Neural cell (in vitro differentiated cells): ENCODE measurements at regions not wholly inside any gene's neighbourhood (a gene's known extent, or its start where the extent isn't known, plus 50 kb on each side); places are given as distances from the start of the nearest gene placed in this dataset.

Source experiments
- H2AFZ ChIP-seq: fragments of 200-600, 300-800 bp; sonication (generic), shearing (Covaris generic); 2 replicates; pipeline ENCODE4 v1.6.0; 2014; ENCODE audit warnings: low read depth, mild to moderate bottlenecking, antibody characterized with exemption, low read length, moderate library complexity
- H3F3A ChIP-seq: fragments of 200-600 bp; shearing (Covaris generic); 2 replicates; pipeline ENCODE4 v1.6.1; 2016; ENCODE audit warnings: mild to moderate bottlenecking, moderate library complexity, mixed read lengths, antibody characterized with exemption, low read length; ENCODE audit not compliant: insufficient read depth, poor library complexity, severe bottlenecking
- H3K27ac ChIP-seq: fragments of 200-600, 300-800 bp; sonication (generic), shearing (Covaris generic); 2 replicates; pipeline ENCODE4 v1.5.1; 2014; ENCODE audit warnings: mild to moderate bottlenecking, low read length, moderate library complexity
- H3K27me3 ChIP-seq: fragments of 300-800, 200-600 bp; sonication (generic), shearing (Covaris generic); 2 replicates; pipeline ENCODE4 v1.6.0; 2014; ENCODE audit warnings: mild to moderate bottlenecking, low read depth, low read length, moderate library complexity; ENCODE audit not compliant: insufficient read depth
- H3K36me3 ChIP-seq: fragments of 300-800, 200-600 bp; sonication (generic), shearing (Covaris generic); 2 replicates; pipeline ENCODE4 v1.5.1; 2014; ENCODE audit warnings: mild to moderate bottlenecking, antibody characterized with exemption, low read length, moderate library complexity; ENCODE audit not compliant: insufficient read depth
- H3K4me2 ChIP-seq: fragments of 300-800, 200-600 bp; sonication (generic), shearing (Covaris generic); 2 replicates; pipeline ENCODE4 v1.6.0; 2014; ENCODE audit warnings: mild to moderate bottlenecking, low read length
- H3K4me3 ChIP-seq: fragments of 300-800, 200-600 bp; sonication (generic), shearing (Covaris generic); 2 replicates; pipeline ENCODE4 v1.5.1; 2014; ENCODE audit warnings: mild to moderate bottlenecking, low read length, moderate library complexity
- H3K79me2 ChIP-seq: fragments of 200-600 bp; shearing (Covaris generic); replicated peaks from 2 replicates; pipeline ENCODE4 v1.6.0; 2014; ENCODE audit warnings: mild to moderate bottlenecking, low read length, moderate library complexity; ENCODE audit not compliant: insufficient read depth
- H3K9ac ChIP-seq: fragments of 300-800, 200-600 bp; sonication (generic), shearing (Covaris generic); 2 replicates; pipeline ENCODE4 v1.6.1; 2016; ENCODE audit warnings: mild to moderate bottlenecking, low read length, mixed read lengths
- H3K9me2 ChIP-seq: fragments of 200-600 bp; shearing (Covaris generic); 2 replicates; pipeline ENCODE4 v1.6.1; 2016; ENCODE audit warnings: mild to moderate bottlenecking, low read length, mixed read lengths; ENCODE audit not compliant: insufficient read depth
- H3K9me3 ChIP-seq: fragments of 200-600, 300-800 bp; sonication (generic), shearing (Covaris generic); 2 replicates; pipeline ENCODE4 v1.6.1; 2016; ENCODE audit warnings: mild to moderate bottlenecking, mixed run types, low read length, moderate library complexity, mixed read lengths
- H4K20me1 ChIP-seq: fragments of 200-600 bp; shearing (Covaris generic); 2 replicates; pipeline ENCODE4 v1.6.1; 2016; ENCODE audit warnings: mild to moderate bottlenecking, mixed run types; ENCODE audit not compliant: insufficient read depth
- CTCF ChIP-seq: fragments of 450-650 bp; IDR thresholded peaks from 2 replicates; pipeline ENCODE4 v1.5.1; 2014; ENCODE audit warnings: antibody characterized with exemption, mild to moderate bottlenecking, moderate library complexity; ENCODE audit not compliant: poor library complexity, severe bottlenecking
- EP300 ChIP-seq: fragments of 450-650 bp; conservative IDR thresholded peaks from 2 replicates; pipeline ENCODE4 v1.6.1; 2014; ENCODE audit warnings: antibody characterized with exemption, mild to moderate bottlenecking, moderate library complexity; ENCODE audit not compliant: poor library complexity, severe bottlenecking
- EZH2 ChIP-seq: fragments of 200-600, 300-800 bp; shearing (Covaris generic), sonication (generic); IDR thresholded peaks from 2 replicates; pipeline ENCODE4 v1.6.1; 2014; ENCODE audit warnings: antibody characterized with exemption, low read length, borderline replicate concordance, mild to moderate bottlenecking; ENCODE audit not compliant: insufficient read depth, poor library complexity, severe bottlenecking
- MXI1 ChIP-seq: fragments of 450-650 bp; conservative IDR thresholded peaks from 2 replicates; pipeline ENCODE4 v1.6.1; 2014; ENCODE audit warnings: antibody characterized with exemption, mild to moderate bottlenecking; ENCODE audit not compliant: poor library complexity, severe bottlenecking
- POLR2AphosphoS5 ChIP-seq: IDR thresholded peaks from 2 replicates; pipeline ENCODE4 v1.6.1; 2012
- RAD21 ChIP-seq: fragments of 450-650 bp; conservative IDR thresholded peaks from 2 replicates; pipeline ENCODE4 v1.6.1; 2014; ENCODE audit warnings: antibody characterized with exemption, mild to moderate bottlenecking, moderate library complexity
- REST ChIP-seq: IDR thresholded peaks from 2 replicates; pipeline ENCODE4 v1.6.1; 2012; ENCODE audit warnings: borderline replicate concordance
- SMC3 ChIP-seq: fragments of 450-650 bp; conservative IDR thresholded peaks from 2 replicates; pipeline ENCODE4 v1.6.1; 2014; ENCODE audit warnings: antibody characterized with exemption, mild to moderate bottlenecking, moderate library complexity; ENCODE audit not compliant: poor library complexity
- TAF1 ChIP-seq: IDR thresholded peaks from 2 replicates; pipeline ENCODE4 v1.6.1; 2012; ENCODE audit warnings: low read depth

GRCh38 chr4:44056721-44057151 lies 391.9 kb downstream of the KCTD8 start:
- Histone ChIP-seq H3K27ac (no peak overlapping the region), H3K4me3 (no peak overlapping the region)

GRCh38 chr4:44070843-44071242 lies 377.8 kb downstream of the KCTD8 start:
- Histone ChIP-seq H3F3A (no peaks in the 10 kb centered on the region), H3K9ac (no peak overlapping the region), H4K20me1 (no peaks in the 10 kb centered on the region), H3K79me2 (no peaks in the 10 kb centered on the region), H3K27me3 (no peaks in the 10 kb centered on the region), H3K27ac (no peak overlapping the region), H3K4me2 (no peak overlapping the region), H3K4me3 (no peak overlapping the region), H3K36me3 (no peaks in the 10 kb centered on the region), H2AFZ (no peak overlapping the region), H3K9me2 (no peaks in the 10 kb centered on the region), H3K9me3 (no peaks in the 10 kb centered on the region)
- TF ChIP-seq MXI1 (no peak), POLR2AphosphoS5 (no peak), SMC3 (no peak), TAF1 (no peak), CTCF (no peak), EZH2 (no peak), RAD21 (no peak), EP300 (no peak)

More at GRCh38 chr4:44056721-44057151, 391.9 kb downstream of the KCTD8 start:
- Histone ChIP-seq H3K36me3 (no peaks in the 10 kb centered on the region), H3K9ac (no peak overlapping the region), H3K9me3 (no peaks in the 10 kb centered on the region), H3K79me2 (no peaks in the 10 kb centered on the region), H4K20me1 (no peaks in the 10 kb centered on the region), H3K27me3 (no peaks in the 10 kb centered on the region), H3K4me2 (no peak overlapping the region), H2AFZ (no peak overlapping the region), H3K9me2 (no peaks in the 10 kb centered on the region), H3F3A (no peaks in the 10 kb centered on the region)
- no peak for TF ChIP-seq POLR2AphosphoS5
- TF ChIP-seq EP300 = no peak
- no peak for TF ChIP-seq CTCF
- TF ChIP-seq MXI1 = no peak
- TF ChIP-seq EZH2 = no peak
- TF ChIP-seq SMC3 = no peak
- no peak for TF ChIP-seq REST
- no peak for TF ChIP-seq RAD21
- TF ChIP-seq TAF1 = no peak
